ENCODE measurements at regions not wholly inside any gene's neighbourhood (a gene's known extent, or its start where the extent isn't known, plus 50 kb on each side); places are given as distances from the start of the nearest gene placed in this dataset.
"Not testable (repeated sequence)": the region's sequence is repeated elsewhere in the genome, so short reads cannot be mapped to it uniquely, and the experiment has no call there.

GRCh38 chr10:14423111-14423744 is 92.5 kb upstream of the FRMD4A start:
- DNase-seq, result no peak

DNA sequence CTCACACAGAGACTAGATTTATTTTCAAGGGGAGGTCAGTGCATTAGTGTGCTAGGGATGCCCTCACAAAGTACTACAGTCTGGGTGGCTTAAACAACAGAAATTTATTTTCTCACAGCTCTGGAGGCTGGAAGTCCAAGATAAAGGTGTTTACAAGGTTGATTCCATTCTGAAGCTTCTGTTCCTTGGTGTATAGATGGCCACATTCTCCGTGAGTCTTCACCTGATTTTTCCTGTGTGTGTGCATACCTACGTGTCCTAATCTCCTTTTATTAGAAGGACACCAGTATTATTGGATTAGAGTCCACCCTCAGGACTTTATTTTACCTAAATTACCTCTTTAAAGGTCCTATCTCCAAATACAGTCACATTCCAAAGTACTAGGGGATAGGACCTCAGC is 91.7 kb upstream of the FRMD4A start:
- no peak for DNase-seq

- no peak for DNase-seq
These were observed 91.2 kb upstream of the FRMD4A start for GRCh38 chr10:14421941-14422340.

GRCh38 chr10:14417336-14417735 is 86.6 kb upstream of the FRMD4A start:
- DNase-seq, result not testable (repeated sequence)

- DNase-seq, result no peak
These were observed 85.6 kb upstream of the FRMD4A start for GRCh38 chr10:14416308-14416700.

DNA sequence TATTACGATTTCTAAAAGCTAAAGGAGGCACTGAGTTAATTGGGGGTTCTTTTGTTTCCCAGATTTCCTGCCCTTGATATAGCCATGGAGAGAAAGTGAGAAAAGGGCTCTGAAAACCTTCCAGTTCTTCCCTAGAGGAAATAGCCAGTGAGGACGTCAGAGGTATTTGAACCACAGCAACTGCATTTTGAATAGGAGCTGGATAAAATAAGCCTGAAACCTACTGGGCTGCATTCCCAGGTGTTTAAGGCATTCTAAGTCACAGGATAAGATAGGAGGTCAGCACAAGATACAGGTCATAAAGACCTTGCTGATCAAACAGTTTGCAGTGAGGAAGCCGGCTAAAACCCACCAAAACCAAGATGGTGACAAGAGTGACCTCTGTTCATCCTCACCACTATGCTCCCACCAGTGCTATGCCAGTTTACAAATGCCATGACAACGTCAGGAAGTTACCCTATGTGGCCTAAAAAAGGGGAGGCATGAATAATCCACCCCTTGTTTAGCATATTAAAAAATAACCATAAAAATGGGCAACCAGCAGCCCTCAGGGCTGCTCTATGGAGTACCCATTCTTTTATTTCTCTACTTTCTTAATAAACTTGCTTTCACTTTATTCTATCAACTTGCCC is 85.1 kb upstream of the FRMD4A start:
- no peak for DNase-seq

DNA sequence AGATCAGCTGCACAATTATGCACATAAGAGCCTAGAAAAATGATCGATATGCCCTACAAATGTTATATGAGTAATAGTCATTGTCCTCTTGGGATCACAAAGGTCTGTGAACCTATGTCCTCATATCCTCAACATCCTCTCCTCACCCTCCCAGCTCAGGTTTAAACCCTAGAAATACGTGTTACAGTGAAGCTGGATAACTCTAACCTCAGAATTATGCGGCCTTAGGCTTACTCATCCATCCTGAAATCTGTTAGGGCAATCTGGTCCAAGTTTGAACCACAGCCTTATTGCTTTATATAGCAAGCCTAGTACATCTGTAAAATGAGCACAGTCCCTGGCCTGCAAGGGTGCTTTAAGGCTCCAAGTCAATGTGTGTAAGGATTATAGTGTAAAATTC is 84.2 kb upstream of the FRMD4A start:
- no peak for DNase-seq

DNA sequence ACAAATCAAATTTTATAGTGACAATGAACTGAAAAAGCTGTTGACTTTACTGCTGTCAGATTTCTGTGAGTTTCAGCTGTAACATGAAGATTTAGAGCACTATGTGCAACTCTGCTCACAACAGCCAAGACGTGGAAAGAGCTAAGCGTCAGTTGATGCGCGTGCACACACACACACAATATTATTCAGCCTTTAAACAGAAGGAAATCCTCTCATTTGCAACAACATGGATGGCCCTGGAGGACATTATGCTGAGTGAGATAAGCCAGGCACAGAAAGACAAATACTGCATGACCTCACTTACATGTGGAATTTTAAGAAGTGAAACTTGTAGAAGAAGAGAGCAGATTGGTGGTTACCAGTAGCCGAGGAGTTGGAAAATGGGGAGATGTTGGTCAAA is 82.8 kb upstream of the FRMD4A start:
- no peak for DNase-seq

DNA sequence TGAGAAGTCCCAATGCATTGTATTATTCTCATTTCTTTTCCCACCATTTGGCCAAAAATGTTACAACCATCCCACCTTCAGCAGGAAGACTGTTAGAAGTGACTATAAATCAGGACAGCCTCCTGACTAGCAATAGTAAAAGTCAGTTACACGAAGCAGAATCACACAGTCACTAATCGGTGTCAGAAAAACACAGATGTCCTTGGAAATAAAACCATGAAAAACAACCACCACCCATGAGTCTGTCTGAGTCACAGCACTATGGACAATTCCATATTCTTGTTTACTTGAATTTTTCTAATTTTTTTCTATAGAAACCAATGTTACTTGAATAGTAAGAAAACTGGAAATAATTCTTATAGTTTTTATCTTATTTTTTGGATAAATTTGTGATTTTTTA is 81.9 kb upstream of the FRMD4A start:
- no peak for DNase-seq

DNA sequence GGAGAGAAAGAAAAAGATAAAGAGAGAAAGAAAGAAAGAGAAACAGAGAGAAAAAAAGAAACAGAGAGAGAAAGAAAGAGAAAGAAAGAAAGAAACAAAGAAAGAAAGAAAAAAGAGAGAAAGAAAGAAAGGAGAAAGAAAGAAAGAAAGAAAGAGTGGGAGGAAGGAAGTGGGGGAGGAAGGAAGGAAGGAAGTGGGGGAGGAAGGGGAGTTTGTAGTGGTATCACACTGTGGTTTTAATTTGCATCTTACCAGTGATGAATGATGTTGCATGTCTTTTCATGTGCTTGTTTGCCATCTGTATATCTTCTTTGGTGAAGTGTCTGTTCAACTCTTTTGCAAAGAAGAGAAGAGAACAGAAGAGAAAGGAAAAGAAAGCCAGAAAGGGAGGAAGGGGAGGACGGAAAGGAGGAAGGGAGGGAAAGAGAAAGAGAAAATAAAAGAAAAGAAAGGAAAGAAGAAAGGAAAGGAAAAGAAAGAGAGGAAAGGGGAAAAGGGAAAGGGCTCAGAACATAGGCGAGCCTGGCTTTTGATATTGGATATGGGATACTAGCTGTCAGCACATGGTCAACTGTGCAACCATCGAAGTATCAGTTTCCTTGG is 79.2 kb upstream of the FRMD4A start:
- DNase-seq, result no peak

DNA sequence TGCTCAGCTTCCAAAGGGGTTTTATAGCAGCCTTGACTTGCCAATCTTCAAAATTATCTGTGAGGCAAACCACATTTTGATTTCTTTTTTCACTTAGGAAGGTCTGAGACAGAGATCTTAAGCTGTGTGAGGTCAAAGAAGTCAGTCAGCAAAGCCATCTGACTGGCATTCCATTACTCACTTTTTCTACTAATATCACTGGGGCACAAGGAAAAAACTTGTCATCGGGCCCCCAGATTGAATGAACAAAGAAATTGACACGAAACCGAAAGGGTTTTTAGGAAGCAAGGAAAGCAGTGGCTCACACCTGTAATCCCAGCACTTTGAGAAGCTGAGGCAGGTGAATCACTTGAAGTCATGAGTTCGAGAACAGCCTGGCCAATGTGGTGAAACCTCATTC is 78.5 kb upstream of the FRMD4A start:
- no peak for DNase-seq

DNA sequence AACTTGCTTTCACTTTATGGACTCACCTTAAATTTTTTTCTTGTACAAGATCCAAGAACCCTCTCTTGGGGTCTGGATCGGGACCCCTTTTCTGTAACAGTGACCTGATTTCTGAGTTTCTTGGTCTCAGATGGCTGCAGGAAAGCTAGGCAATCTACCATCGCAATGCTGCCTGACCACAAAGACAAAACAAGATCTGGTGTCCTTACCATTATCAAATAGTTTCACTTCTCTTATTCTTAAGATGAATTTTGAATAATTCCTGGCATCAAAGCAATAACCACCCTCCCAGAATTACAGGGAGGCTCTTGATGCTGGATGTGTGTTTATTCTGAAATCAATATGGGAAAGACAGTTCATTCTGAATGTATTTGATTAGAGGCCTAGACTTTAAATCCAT is 77.4 kb upstream of the FRMD4A start:
- no peak for DNase-seq

DNA sequence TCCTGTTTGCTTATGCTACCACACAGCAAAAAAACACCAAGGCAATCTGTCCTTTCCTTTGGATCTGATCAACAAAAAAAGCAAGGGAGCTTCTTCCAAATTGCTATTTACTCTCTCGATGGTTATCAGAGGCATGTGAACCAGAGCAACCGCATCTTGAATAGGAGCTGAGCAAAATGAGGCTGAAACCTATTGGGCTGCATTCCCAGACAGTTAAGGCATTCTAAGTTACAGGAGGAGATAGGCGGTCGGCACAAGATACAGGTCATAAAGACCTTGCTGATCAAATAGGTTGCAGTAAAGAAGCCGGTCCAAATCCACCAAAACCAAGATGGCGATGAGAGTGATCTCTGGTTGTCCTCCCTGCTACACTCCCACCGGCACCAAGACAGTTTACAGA is 76.8 kb upstream of the FRMD4A start:
- DNase-seq, result no peak

DNA sequence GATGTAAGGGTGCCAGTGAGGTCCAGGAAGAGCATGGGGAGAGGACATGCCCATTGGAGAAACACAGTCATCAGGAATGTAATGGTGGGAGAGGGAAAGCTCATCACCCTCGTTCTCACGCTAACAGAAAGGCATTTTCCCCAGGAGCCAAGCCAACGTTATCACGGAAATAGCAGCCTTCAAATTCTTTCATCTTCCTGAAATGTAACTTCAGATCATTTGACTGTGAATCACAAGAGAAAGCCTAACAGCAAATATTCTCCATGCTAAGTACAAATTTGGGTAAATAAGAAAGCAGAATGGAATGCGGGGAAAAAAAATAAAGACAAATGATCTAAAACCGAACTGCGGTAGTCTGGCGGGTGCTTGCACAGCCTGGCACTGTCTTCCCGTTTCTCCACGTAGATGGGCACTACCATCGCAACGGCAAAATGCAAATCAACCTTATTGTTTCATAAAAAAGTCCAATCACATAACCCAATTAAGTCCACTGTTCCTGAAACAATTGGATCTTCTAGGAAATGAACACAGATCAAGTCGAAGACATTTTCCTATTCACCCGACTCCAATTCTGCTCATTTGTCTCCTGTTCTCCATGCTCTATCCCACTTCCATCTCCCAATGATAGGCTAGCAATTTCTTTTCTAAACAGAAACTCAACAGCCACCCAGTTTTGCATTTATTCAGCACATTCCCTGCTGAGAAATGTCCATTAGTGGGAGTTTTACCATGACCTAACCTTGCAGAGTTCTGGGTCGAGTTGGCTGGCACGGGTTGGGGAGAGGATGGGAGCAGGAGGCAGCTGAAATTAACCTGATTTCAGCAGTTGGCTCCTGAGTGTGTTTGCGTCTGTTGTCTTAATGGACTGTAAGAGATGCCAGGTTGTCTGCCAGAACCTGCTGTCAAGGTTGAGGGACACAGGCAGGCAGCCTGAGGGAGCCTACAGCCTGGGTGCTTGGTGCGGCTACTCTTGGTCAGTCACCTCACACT is 74.6 kb upstream of the FRMD4A start:
- DNase-seq, result no peak

DNA sequence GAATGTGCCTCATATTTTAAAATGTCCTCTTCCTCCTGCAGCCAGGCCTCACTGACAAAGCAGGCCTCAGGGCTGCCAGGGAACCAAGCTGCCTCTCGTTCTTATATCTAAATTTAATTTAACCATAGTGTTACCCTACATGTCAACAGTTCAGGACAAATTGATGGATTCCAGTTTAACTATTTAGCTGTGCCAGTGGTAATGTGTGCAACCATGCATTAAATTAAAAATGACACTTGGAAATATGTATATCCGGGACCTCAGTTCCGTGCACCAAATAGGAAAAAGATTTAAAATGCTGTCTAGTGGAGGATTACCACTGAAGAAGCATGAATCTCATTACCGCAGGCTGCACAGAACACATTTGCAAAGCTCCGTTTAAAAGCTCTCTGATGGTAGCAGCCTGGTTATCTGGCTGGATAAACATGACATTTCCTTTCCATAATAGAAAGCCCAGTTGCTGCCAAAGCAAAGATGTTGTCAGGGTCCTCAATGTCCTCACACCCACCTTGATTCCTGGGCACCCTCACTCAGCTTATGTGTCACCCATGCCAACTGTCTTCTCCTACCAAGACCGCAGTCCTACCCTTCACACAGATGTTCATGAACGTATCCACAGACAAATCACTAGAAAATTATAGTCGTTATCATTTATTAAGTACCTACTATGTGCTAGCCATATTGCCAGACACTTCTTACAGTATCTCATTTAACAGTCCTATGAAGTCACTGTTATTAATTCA is 73.3 kb upstream of the FRMD4A start:
- DNase-seq, result no peak

GRCh38 chr10:14403359-14403758 is 72.6 kb upstream of the FRMD4A start:
- DNase-seq, result no peak

DNA sequence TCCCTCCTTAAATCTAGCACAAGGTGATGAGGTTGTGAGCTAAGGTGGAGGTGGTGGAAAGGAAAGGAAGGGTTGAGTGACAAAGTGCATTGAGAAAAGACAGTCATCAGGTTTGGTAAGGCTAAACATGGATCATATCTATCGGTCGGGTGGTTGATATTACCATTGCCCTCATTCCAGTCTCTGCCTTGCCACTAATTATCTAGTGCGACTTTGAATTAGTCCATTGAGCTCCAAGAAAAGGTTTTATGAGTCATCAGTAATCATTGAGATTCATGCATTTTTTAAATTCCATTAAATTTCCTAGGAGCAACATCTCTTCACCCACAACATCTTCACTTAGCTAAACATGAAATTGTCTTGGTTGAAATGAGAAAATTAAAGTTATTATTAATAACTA is 68.9 kb upstream of the FRMD4A start:
- no peak for DNase-seq

GRCh38 chr10:14397066-14397465 is 66.3 kb upstream of the FRMD4A start:
- DNase-seq, result no peak

- no peak for DNase-seq
These were observed 65.8 kb upstream of the FRMD4A start for GRCh38 chr10:14396411-14397048.

DNA sequence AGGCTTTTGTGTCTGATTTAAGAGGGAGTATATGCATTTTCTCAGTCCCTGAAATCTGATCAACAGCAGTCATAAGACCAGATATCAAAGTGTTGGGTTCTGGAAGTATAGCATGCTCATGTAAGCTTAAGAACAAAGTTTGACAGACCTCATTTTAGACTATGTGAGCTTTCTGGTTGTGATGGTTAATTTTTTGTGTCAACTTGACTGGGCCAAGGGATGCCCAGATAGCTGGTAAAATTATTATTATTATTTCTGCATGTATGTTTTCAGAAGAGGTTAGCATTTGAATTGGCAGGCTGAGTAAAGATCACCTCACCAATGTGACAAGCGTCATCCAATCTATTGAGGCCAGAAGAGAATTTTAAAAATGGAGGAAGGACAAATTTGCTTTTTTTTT is 63.5 kb upstream of the FRMD4A start:
- no peak for DNase-seq

GRCh38 chr10:14391342-14391741 is 60.6 kb upstream of the FRMD4A start:
- peak; percentile 48 for DNase-seq

DNA sequence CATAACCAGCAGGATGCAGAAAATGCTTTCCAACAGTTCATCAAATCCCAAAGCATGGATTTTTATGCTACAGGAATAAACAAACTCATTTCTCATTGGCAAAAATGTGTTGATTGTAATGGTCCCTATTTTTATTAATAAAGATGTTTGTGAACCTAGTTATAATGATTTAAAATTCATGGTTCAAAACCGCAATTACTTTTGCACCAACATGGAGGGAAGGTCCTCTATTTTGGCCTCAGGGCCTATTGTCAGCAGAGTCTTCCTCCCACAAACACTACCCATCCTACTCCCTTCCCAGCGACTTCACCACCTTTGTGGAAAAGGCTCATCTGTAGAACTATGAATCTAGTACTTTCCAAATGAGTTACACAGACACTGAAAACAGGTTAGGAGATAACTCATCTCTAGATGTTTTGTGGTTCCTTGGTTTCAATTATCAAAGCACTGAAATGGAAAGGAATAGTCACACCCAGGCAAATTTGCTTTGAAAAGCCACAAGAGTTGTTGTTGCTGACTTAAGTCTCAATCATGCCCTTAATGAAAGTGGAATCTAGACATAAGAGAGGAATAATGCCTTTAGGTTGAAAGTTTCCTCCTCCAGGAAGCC is 59.4 kb upstream of the FRMD4A start:
- no peak for DNase-seq

Data from NCI-H2171 treated with DMSO at 0.1 percent for 48 hours (cell line).